OCI-LY3 (cell line): ENCODE measurements at regions not wholly inside any gene's neighbourhood (a gene's known extent, or its start where the extent isn't known, plus 50 kb on each side); places are given as distances from the start of the nearest gene placed in this dataset.

Source experiments
- H2AFZ ChIP-seq: fragments of 200-600, 300-600 bp; shearing (Covaris generic); 2 replicates; pipeline ENCODE4 v1.6.0; 2014; ENCODE audit warnings: antibody characterized with exemption, low read depth, low read length
- H3K27ac ChIP-seq: fragments of 200-600, 300-600 bp; sonication (generic); 2 replicates; pipeline ENCODE4 v1.5.1; 2014; ENCODE audit warnings: mild to moderate bottlenecking, low read length, moderate library complexity, mixed read lengths
- H3K27me3 ChIP-seq: fragments of 200-600, 300-600 bp; sonication (generic); 2 replicates; pipeline ENCODE4 v1.6.1; 2014; ENCODE audit warnings: low read depth, low read length, mixed read lengths
- H3K36me3 ChIP-seq: fragments of 200-600, 300-600 bp; sonication (generic); replicated peaks from 2 replicates; pipeline ENCODE3; 2014; ENCODE audit warnings: low read depth, low read length, mixed read lengths
- H3K4me1 ChIP-seq: fragments of 300-600, 200-600 bp; sonication (generic); 2 replicates; pipeline ENCODE4 v1.6.1; 2014; ENCODE audit warnings: low read length, mixed read lengths
- H3K4me2 ChIP-seq: fragments of 200-600, 300-600 bp; sonication (generic); 2 replicates; pipeline ENCODE4 v1.6.1; 2014; ENCODE audit warnings: low read length, mixed read lengths
- H3K4me3 ChIP-seq: fragments of 300-600, 200-600 bp; sonication (generic); 2 replicates; pipeline ENCODE4 v1.5.1; 2014; ENCODE audit warnings: antibody characterized with exemption, mild to moderate bottlenecking, low read length, moderate library complexity
- H3K79me2 ChIP-seq: fragments of 300-600, 200-600 bp; shearing (Covaris generic); 2 replicates; pipeline ENCODE4 v1.6.1; 2014; ENCODE audit warnings: mild to moderate bottlenecking, low read length, mixed read lengths
- H3K9ac ChIP-seq: fragments of 300-600, 200-600 bp; shearing (Covaris generic); 2 replicates; pipeline ENCODE4 v1.6.0; 2014; ENCODE audit warnings: mild to moderate bottlenecking, low read length, moderate library complexity
- H3K9me3 ChIP-seq: fragments of 200-600, 300-600 bp; shearing (Covaris generic); 2 replicates; pipeline ENCODE4 v1.6.1; 2014; ENCODE audit warnings: low read length, mixed read lengths; ENCODE audit not compliant: insufficient read depth
- H4K20me1 ChIP-seq: fragments of 200-600, 300-600 bp; sonication (generic); 2 replicates; pipeline ENCODE4 v1.6.1; 2016; ENCODE audit warnings: low read length, mixed read lengths; ENCODE audit not compliant: insufficient read depth
- EZH2phosphoT487 ChIP-seq: fragments of 200-600 bp; shearing (Covaris generic); IDR thresholded peaks from 2 replicates; pipeline ENCODE4 v1.6.1; 2018; ENCODE audit warnings: antibody characterized with exemption, mixed run types, low read depth
- TF ChIP-seq, protein P1 (sequence below): fragments of 200-600, 300-600 bp; sonication (generic); IDR thresholded peaks from 2 replicates; pipeline ENCODE4 v1.5.1; 2014; ENCODE audit warnings: antibody characterized with exemption, low read length, low read depth

- 0 out of 2 replicates have a peak, but pooled peaks cover 9% of the 10 kb centered on the region for H3K27me3 ChIP-seq
- TF ChIP-seq EZH2phosphoT487: no peak
- TF ChIP-seq, protein P1, sequence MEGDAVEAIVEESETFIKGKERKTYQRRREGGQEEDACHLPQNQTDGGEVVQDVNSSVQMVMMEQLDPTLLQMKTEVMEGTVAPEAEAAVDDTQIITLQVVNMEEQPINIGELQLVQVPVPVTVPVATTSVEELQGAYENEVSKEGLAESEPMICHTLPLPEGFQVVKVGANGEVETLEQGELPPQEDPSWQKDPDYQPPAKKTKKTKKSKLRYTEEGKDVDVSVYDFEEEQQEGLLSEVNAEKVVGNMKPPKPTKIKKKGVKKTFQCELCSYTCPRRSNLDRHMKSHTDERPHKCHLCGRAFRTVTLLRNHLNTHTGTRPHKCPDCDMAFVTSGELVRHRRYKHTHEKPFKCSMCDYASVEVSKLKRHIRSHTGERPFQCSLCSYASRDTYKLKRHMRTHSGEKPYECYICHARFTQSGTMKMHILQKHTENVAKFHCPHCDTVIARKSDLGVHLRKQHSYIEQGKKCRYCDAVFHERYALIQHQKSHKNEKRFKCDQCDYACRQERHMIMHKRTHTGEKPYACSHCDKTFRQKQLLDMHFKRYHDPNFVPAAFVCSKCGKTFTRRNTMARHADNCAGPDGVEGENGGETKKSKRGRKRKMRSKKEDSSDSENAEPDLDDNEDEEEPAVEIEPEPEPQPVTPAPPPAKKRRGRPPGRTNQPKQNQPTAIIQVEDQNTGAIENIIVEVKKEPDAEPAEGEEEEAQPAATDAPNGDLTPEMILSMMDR: no peak
- H3K36me3 ChIP-seq: no peaks in the 10 kb centered on the region
- H3K79me2 ChIP-seq: no peaks in the 10 kb centered on the region
- peaks cover 12% of the 10 kb centered on the region for H3K4me1 ChIP-seq
- H4K20me1 ChIP-seq: no peaks in the 10 kb centered on the region
- no peak overlapping the region for H2AFZ ChIP-seq
- no peaks in the 10 kb centered on the region for H3K9me3 ChIP-seq
- H3K27ac ChIP-seq: no peak overlapping the region
- H3K9ac ChIP-seq: no peak overlapping the region
- peak overlapping the region; percentile 26 for H3K4me2 ChIP-seq
- no peak overlapping the region for H3K4me3 ChIP-seq
These were observed 69.3 kb upstream of the SNTG2 start for GRCh38 chr2:881204-881918.

- Histone ChIP-seq H4K20me1 (no peaks in the 10 kb centered on the region), H3K27me3 (0 out of 2 replicates have a peak, but pooled peaks cover 9% of the 10 kb centered on the region), H3K4me2 (no peak overlapping the region), H3K9me3 (no peaks in the 10 kb centered on the region), H3K36me3 (no peaks in the 10 kb centered on the region), H3K79me2 (no peaks in the 10 kb centered on the region), H3K27ac (no peak overlapping the region), H2AFZ (no peak overlapping the region), H3K4me3 (no peak overlapping the region), H3K9ac (no peak overlapping the region), H3K4me1 (peaks cover 12% of the 10 kb centered on the region)
- TF ChIP-seq, protein P1: no peak
- no peak for TF ChIP-seq EZH2phosphoT487
These were observed 70.3 kb upstream of the SNTG2 start for GRCh38 chr2:880201-880970.

DNA sequence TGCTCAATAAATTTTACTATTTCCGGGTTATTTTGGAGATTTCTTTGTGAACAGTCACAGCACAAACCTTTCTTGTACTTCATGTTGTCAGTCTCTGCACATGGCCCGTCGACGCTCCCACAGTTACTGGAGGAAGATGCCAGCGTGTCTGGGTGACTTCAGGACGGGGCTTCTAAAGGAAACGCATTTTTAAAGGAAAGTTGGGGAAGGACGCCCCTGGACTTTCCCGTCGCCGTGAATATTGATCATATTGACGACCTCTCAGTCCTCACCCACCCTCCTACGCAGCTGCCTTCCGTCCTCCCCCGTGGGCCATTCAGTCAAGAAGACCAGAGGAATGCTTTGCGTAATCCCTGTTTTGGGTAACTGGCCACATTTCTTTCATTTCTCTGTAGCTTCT, 71.1 kb upstream of the SNTG2 start:
- no peaks in the 10 kb centered on the region for H3K9me3 ChIP-seq
- 0 out of 2 replicates have a peak, but pooled peaks cover 9% of the 10 kb centered on the region for H3K27me3 ChIP-seq
- no peaks in the 10 kb centered on the region for H3K79me2 ChIP-seq
- H3K9ac ChIP-seq: no peak overlapping the region
- H3K4me2 ChIP-seq: no peak overlapping the region
- no peaks in the 10 kb centered on the region for H3K36me3 ChIP-seq
- H3K27ac ChIP-seq: no peak overlapping the region
- peaks cover 12% of the 10 kb centered on the region for H3K4me1 ChIP-seq
- H3K4me3 ChIP-seq: no peak overlapping the region
- TF ChIP-seq, protein P1: no peak
- no peak for TF ChIP-seq EZH2phosphoT487
- H4K20me1 ChIP-seq: no peaks in the 10 kb centered on the region
- H2AFZ ChIP-seq: no peak overlapping the region

- Histone ChIP-seq H3K36me3 (no peaks in the 10 kb centered on the region), H4K20me1 (no peaks in the 10 kb centered on the region), H3K9me3 (no peaks in the 10 kb centered on the region), H3K27ac (no peak overlapping the region), H3K9ac (no peak overlapping the region), H3K27me3 (0 out of 2 replicates have a peak, but pooled peaks cover 3% of the 10 kb centered on the region), H3K79me2 (no peaks in the 10 kb centered on the region), H3K4me3 (no peak overlapping the region), H3K4me1 (peaks cover 12% of the 10 kb centered on the region), H3K4me2 (no peak overlapping the region), H2AFZ (no peak overlapping the region)
- no peak for TF ChIP-seq EZH2phosphoT487
- TF ChIP-seq, protein P1: no peak
These were observed 72.3 kb upstream of the SNTG2 start for GRCh38 chr2:878245-878930.
